Activated CD8-positive, alpha-beta T cell treated with anti-CD3 and anti-CD28 coated beads for 36 hours (primary cell): ENCODE measurements at regions not wholly inside any gene's neighbourhood (a gene's known extent, or its start where the extent isn't known, plus 50 kb on each side); places are given as distances from the start of the nearest gene placed in this dataset.

ENCODE experiments used
- ATAC-seq: fragments of 200-7000 bp; cut with Tn5 transposase; one replicate; pipeline ENCODE4 v1.10.0; 2021; ENCODE audit warnings: mild to moderate bottlenecking, moderate library complexity
- CTCF ChIA-PET: fragments of 350-600 bp; sonication (Branson Sonifier 250); formaldehyde crosslinking; loops from one replicate; lab custom pipeline; 2021; ENCODE audit warnings: antibody characterized with exemption; lab: Charles Lee
- POLR2A ChIA-PET: fragments of 350-600 bp; sonication (Branson Sonifier 250); formaldehyde crosslinking; loops from one replicate; lab custom pipeline; 2021; ENCODE audit warnings: antibody characterized with exemption; lab: Charles Lee
- DNase-seq: peaks from one replicate; pipeline ENCODE4 v3.0.0-alpha.2; 2020
- H3K27ac Mint-ChIP-seq: one replicate; pipeline ENCODE4 v1.8.0; 2021; ENCODE audit warnings: mild to moderate bottlenecking, mixed read lengths
- H3K27me3 Mint-ChIP-seq: one replicate; pipeline ENCODE4 v1.8.0; 2021; ENCODE audit warnings: mixed read lengths
- H3K36me3 Mint-ChIP-seq: one replicate; pipeline ENCODE4 v1.8.0; 2021; ENCODE audit warnings: low read depth, mixed read lengths
- H3K4me1 Mint-ChIP-seq: one replicate; pipeline ENCODE4 v1.8.0; 2021; ENCODE audit warnings: low read depth, mixed read lengths
- H3K4me3 Mint-ChIP-seq: one replicate; pipeline ENCODE4 v1.8.0; 2021; ENCODE audit warnings: mild to moderate bottlenecking, moderate library complexity, mixed read lengths
- H3K9me3 Mint-ChIP-seq: one replicate; pipeline ENCODE4 v1.8.0; 2021; ENCODE audit warnings: mixed read lengths
- intact Hi-C: fragments of 100-400 bp; cut with micrococcal nuclease; formaldehyde crosslinking; loops from one replicate; pipeline ENCODE4 v1.10.0; 2022
- TF ChIP-seq, protein P1 (sequence below): fragments of 200-600 bp; IDR thresholded peaks from one replicate; pipeline ENCODE4 v1.8.0; 2022; ENCODE audit warnings: antibody characterized with exemption, mild to moderate bottlenecking

GRCh38 chr10:7507887-7508726 lies 97.3 kb upstream of the SFMBT2 start:
- intact Hi-C loops = no loop called here
- Mint-ChIP-seq H3K36me3 (peaks cover 23% of the 10 kb centered on the region), H3K27ac (peak overlapping the region; percentile 90), H3K27me3 (no peaks in the 10 kb centered on the region), H3K9me3 (peaks cover 23% of the 10 kb centered on the region), H3K4me3 (peak overlapping the region; percentile 22), H3K4me1 (peaks cover 35% of the 10 kb centered on the region)
- POLR2A ChIA-PET = interaction anchor here (0.6 to 1.3 kb wide), 4 partner anchors 9 to 310 kb away, joined by 3 to 4 read pairs (median 3); partner anchors contain the start of gene TAF3
- DNase-seq (peak; percentile 72), ATAC-seq (peak; percentile 69)
- CTCF ChIA-PET = interaction anchor here (1.0 to 2.3 kb wide), 4 partner anchors 17 to 580 kb away, joined by 3 to 9 read pairs (median 3); no protein-coding TSS in a partner anchor
- TF ChIP-seq, protein P1, sequence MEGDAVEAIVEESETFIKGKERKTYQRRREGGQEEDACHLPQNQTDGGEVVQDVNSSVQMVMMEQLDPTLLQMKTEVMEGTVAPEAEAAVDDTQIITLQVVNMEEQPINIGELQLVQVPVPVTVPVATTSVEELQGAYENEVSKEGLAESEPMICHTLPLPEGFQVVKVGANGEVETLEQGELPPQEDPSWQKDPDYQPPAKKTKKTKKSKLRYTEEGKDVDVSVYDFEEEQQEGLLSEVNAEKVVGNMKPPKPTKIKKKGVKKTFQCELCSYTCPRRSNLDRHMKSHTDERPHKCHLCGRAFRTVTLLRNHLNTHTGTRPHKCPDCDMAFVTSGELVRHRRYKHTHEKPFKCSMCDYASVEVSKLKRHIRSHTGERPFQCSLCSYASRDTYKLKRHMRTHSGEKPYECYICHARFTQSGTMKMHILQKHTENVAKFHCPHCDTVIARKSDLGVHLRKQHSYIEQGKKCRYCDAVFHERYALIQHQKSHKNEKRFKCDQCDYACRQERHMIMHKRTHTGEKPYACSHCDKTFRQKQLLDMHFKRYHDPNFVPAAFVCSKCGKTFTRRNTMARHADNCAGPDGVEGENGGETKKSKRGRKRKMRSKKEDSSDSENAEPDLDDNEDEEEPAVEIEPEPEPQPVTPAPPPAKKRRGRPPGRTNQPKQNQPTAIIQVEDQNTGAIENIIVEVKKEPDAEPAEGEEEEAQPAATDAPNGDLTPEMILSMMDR = no peak

DNA sequence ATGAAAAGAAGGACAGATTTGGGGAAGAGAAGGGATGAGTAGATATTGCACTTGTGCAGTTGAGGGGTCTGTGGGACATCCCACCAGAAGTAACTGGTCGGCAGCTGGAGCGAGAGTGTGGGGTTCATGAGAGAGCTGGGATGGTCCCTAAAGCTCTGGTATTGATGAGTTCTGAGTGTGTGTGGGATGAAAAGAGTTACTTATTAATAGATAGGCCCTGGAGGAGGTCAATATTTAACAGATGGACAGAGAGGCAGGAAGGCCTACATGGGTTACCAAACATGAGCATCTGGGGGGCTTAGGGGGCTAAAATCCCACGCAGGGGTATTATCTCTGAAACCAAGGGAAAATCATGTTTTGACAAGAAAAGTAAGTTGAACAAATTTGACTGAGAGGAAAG lies 95.7 kb upstream of the SFMBT2 start:
- CTCF ChIA-PET = interaction anchor here (1.0 kb wide), 1 partner anchor 181 kb away, joined by 4 read pairs; no protein-coding TSS in a partner anchor
- Mint-ChIP-seq H3K4me1 (peaks cover 31% of the 10 kb centered on the region), H3K27ac (peak overlapping the region; percentile 35), H3K4me3 (no peak overlapping the region), H3K36me3 (peaks cover 23% of the 10 kb centered on the region), H3K9me3 (peaks cover 26% of the 10 kb centered on the region), H3K27me3 (no peaks in the 10 kb centered on the region)
- intact Hi-C loops = no loop called here
- ATAC-seq (no peak), DNase-seq (no peak)
- POLR2A ChIA-PET = interaction anchor here (1.4 kb wide), 1 partner anchor 14 kb away, joined by 4 read pairs; no protein-coding TSS in a partner anchor
- TF ChIP-seq, protein P1 = no peak

DNA sequence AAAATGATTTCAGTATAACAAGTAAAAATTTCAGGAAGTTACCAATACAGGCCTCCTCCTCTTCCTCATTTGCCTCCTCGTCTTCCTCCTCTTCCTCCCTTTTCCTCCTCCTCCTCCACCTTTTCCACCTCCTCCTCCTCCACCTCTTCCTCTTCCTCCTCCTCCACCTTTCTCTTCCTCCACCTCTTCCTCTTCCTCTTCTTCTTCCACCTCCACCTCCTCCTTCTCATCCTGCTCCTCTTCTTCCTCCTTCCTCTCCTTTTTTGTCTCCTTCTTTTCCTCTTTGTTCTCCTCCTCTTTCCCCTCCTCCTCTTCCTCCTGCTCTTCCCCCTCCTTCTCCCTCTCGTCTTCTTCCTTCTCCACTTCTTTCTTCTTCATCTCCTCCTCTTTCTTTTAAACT lies 94.4 kb upstream of the SFMBT2 start:
- H3K27me3 Mint-ChIP-seq = no peaks in the 10 kb centered on the region
- ChIA-PET POLR2A (no interaction called here), CTCF (no interaction called here)
- peaks cover 18% of the 10 kb centered on the region for H3K36me3 Mint-ChIP-seq
- DNase-seq = no peak
- TF ChIP-seq, protein P1 = no peak
- no peak for ATAC-seq
- H3K9me3 Mint-ChIP-seq = peaks cover 17% of the 10 kb centered on the region
- H3K4me1 Mint-ChIP-seq = peaks cover 35% of the 10 kb centered on the region
- intact Hi-C loops = no loop called here
- H3K27ac Mint-ChIP-seq = no peak overlapping the region
- H3K4me3 Mint-ChIP-seq = no peak overlapping the region

- no peaks in the 10 kb centered on the region for H3K27me3 Mint-ChIP-seq
- intact Hi-C loops = no loop called here
- no peak overlapping the region for H3K4me3 Mint-ChIP-seq
- H3K9me3 Mint-ChIP-seq = peaks cover 2% of the 10 kb centered on the region
- ATAC-seq (no peak), DNase-seq (no peak)
- H3K36me3 Mint-ChIP-seq = peaks cover 3% of the 10 kb centered on the region
- ChIA-PET CTCF (interaction anchor here (1.1 to 2.6 kb wide), 3 partner anchors 11 to 184 kb away, joined by 4 to 8 read pairs (median 4); no protein-coding TSS in a partner anchor), POLR2A (no interaction called here)
- no peak overlapping the region for H3K27ac Mint-ChIP-seq
- TF ChIP-seq, protein P1 = no peak
- H3K4me1 Mint-ChIP-seq = peaks cover 28% of the 10 kb centered on the region
Measured at GRCh38 chr10:7503190-7503589, 92.4 kb upstream of the SFMBT2 start.

DNA sequence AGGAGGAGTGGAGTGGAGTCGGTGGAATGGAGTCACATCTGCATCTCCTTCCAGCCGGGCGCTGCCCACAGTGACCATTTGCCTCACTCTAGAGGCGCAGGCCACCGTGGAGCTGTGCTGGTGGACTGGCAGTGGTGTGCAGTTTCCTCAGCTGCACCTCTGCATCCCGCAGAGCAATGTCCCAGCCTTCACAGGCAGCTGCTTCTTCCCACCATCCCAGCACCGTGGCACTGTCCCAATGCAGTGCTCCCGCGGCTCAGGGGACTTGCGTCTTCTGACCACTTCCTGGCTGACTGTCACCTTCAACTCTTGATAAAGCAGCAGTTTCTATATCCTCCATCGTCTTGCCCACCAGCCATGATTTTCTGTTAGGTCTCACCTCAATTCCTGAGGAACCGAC lies 90.3 kb upstream of the SFMBT2 start:
- Mint-ChIP-seq H3K9me3 (peaks cover 2% of the 10 kb centered on the region), H3K27me3 (no peaks in the 10 kb centered on the region), H3K4me3 (no peak overlapping the region), H3K4me1 (peaks cover 13% of the 10 kb centered on the region), H3K27ac (no peak overlapping the region), H3K36me3 (no peaks in the 10 kb centered on the region)
- intact Hi-C loops = no loop called here
- POLR2A ChIA-PET = interaction anchor here (0.9 to 1.7 kb wide), 2 partner anchors 8 to 16 kb away, joined by 3 to 10 read pairs; no protein-coding TSS in a partner anchor
- TF ChIP-seq, protein P1 = no peak
- CTCF ChIA-PET = interaction anchor here (1.2 to 1.3 kb wide), 2 partner anchors 24 to 186 kb away, joined by 3 to 5 read pairs; no protein-coding TSS in a partner anchor
- DNase-seq (peak; percentile 43), ATAC-seq (peak; percentile 74)
